NCI-H2171 (cell line): ENCODE measurements at regions not wholly inside any gene's neighbourhood (a gene's known extent, or its start where the extent isn't known, plus 50 kb on each side); places are given as distances from the start of the nearest gene placed in this dataset.
"Not testable (repeated sequence)": the region's sequence is repeated elsewhere in the genome, so short reads cannot be mapped to it uniquely, and the experiment has no call there.

Source experiments
- DNase-seq: peaks from one replicate; lab custom pipeline; 2025; lab: John Stamatoyannopoulos, UW

DNA sequence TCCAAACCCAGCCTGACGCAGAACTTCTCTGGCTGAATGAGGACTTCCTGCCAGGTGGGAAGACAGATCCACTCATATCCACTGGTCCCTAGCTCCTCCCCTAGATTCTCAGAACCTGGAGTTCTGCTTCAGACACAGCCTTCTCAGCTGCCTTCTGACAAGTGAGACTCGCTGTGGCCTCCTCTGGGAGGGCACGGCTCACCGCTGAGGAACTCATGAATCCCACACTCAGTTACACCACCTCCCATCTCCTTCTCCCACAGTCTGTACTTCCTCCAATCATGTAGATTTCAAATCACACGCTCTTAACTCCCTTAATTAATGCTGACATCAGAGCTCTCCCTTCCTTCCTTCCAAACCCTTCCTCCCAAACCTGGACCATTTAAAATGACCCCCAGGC, 86.4 kb upstream of the TMEM45B start:
- DNase-seq, result no peak

DNA sequence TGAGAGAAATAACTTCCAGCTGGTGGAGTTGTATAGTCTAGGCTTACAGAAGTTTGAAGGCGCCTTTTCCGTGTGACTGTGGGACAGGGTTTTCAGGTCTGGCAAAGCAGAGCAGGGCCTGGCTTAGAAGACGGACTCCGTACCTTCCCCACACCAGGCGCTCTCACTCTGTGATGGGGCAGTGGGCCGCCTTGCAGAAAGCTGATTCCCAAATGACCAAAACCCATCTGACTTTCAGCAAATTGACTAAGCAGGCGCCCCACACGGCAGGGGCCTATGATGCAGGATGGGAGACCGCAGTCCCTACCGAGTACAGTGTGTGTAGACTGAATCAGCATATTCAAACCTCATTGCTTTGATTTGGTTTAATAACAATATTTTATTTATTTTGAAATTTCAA, 85.8 kb upstream of the TMEM45B start:
- DNase-seq, result no peak

DNA sequence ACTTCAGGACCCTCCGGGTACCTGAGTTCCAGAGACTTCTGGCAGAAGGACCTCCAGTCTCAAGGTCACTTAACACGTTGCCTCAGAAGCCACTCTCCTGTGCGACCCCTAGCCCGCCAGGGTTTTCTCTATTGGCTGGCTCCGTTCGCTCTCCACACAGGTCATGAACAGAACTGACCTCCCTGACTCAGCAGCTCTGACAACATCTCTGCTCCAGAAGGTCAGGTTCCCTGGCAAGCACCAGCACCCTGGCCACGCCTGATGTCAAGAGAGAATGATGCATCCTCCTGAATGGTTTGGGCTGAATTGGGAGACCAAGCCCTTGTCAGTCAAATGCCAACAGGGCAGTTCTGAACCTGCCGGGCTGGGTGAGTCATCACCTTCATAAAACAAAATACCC, 84.3 kb upstream of the TMEM45B start:
- DNase-seq, result no peak

DNA sequence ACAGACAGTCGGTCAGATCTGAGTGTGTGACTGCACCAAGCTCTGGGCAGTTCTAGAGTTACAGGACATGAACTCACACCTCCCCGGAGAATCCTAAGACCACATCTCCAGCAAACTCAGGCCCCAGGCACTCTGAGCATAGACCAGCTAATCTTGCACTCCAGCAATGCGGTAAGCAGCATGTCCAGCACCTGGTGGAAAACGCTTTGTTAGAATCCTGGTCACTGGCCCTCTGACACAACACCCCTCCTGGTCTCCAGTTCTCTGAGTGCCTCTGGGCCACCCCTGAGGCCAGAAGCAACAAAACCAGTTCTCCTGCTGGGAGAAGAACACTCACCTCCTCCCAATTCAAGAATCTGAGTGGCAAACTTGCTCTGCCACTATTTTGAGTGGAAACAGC, 82.7 kb upstream of the TMEM45B start:
- no peak for DNase-seq

GRCh38 chr11:129733384-129733783, 82.3 kb upstream of the TMEM45B start:
- no peak for DNase-seq

DNA sequence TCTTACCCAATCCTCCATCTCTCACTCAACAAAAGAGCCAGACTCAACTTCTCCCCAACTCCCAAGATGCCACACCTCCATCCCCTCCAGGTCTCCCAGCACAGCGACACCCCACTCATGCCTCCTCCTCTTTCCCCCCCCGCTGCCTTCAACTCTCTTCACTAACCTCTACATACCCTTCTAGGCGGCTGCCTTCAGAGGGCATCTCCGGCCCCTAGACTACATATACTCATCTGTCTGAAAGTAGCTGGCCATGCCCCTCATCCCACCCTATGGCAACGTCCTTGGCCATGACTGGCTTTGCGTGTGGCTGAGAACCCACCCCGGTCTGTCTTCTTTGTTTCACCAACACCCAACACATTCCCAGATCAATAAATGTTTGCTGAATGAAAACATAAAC, 81.7 kb upstream of the TMEM45B start:
- no peak for DNase-seq

DNA sequence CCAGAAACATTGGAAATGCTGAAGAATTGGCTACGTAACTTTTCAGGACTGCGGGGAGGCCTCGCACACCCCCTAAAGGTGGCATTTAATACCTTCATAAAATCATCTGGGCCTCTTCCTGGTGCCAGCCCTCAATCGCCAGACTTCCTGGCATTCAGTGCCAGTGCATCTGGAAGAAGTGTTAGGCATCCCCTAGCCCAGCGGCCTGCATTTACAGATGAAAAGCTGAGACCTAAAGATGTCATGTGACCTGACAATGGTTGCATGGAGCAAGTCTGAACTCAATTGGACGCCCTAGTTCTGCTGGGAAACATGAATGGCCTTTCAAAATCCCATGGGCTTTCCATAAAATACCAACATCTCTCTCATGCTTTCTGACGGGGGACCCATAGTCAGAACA, 81.0 kb upstream of the TMEM45B start:
- DNase-seq, result no peak

- DNase-seq, result no peak
Measured at GRCh38 chr11:129737831-129738230, 77.8 kb upstream of the TMEM45B start.

DNA sequence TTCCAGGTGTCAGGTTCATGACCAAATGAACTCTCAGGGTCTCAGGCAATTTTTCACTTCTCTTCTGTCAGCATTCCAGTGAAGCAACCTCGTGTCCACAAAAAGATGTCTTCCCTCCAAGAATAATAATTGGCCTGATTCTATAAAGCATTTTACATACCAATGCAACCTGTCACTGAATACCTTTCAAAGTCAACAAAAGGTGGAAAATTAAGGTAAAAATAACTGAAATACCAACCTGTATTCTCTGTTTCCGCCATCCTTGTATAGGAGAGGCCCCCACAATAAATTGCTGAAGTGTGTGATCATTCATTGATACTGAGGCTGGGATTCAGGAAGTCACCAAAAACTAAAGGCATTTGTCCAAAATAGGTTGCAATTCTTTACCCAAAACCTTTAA, 77.4 kb upstream of the TMEM45B start:
- DNase-seq, result no peak

GRCh38 chr11:129739339-129739738, 76.3 kb upstream of the TMEM45B start:
- no peak for DNase-seq

GRCh38 chr11:129740125-129740719, 75.4 kb upstream of the TMEM45B start:
- DNase-seq, result no peak

DNA sequence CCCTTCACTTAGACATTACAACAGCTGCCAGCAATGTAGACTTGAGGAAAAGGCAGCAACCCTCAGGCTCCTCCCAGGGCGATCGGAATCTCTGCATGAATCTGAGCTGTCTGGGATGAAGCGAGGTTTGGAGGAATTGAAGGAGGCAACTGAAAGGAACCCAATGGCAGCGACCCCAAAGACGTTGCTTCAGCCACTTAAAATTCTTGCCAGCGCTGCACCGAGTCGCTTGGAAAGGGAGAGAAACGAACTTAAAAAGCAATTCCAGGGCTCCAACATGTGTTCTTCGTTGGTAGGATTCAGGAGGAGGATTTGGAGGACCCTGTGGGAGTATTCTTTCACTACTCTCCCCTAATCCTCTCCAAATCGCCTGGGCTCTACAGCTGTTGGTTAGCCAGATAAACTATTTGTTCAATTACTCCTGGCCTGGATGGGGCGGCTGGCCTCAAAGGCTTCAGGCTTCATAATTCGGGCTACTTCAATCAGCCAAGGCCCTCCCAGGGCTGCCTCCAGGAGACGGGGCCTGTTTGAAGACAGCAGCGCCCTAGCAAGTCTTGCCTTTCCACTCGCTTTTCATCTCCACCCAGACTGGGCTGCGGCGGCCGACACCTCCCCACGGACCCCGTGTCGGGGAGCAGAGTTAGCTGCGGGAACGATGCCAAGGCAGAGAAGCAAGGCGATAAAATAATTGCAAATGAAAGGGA, 72.4 kb upstream of the TMEM45B start:
- no peak for DNase-seq

- no peak for DNase-seq
Measured at GRCh38 chr11:129747071-129747470, 68.6 kb upstream of the TMEM45B start.

DNA sequence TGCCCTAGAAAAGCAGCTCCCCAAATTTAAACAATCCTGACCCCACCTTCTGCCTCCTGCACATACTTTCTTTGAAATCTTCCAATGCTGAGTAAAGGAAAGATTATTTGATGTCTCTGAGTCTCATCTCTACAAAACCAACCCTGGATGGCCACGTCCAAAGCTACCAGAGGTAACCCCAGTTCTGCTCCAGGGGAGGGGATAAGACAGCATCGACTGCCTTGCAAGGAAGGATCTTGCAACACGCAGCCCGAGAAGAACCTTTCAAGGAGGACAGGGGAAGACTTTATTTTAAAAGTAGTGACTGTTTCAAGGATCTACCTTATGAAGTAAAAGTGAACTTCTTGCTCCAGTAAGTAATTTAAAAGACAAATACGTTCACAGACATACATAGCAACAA, 66.5 kb upstream of the TMEM45B start:
- no peak for DNase-seq

DNA sequence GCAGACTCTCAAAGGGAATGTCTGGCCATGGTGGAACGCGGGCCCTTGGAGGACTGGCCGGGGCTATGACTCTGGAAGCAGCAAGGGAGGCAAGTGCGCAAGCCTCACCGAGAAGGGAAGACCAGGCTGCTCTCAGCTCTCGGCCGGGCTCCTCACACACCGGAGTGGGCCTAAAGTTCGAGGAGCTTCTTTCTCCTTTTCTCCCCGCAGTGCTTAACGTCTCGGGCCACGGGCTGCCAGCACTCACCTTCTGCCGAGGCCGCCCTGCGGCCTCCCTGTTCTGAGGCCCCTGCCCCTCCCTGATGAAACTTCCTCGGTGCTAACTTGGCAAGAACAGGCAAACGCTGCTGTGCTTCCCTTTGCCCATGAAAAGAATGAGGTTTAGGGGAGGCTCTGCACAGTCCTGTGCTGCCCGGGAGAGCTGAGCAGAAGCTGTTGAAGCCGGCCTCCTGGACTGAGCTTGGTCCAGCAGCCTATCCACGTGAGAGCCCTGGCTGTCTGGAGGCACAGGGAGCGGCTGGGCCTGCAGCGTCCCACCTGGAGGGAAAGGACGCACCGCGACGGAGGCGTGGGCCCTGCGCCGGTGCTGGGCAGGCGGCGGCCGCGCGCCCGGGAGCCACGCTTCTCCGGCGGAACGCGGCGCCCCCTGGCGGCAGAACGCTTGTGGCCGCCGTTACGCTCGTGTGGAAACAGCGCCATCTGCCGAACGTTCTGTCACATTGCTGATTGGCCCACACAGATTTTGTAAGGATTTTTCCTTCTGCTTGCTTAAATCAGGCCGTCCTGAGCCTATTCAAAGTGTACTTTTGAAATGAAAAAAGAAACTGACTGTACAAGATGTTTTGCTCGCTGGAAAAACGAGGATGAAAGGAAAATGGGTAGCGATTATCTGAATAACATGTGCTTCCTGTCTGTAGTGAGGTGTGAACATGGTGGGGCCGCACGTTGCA, 65.0 kb upstream of the TMEM45B start:
- DNase-seq, result peak; percentile 35

DNA sequence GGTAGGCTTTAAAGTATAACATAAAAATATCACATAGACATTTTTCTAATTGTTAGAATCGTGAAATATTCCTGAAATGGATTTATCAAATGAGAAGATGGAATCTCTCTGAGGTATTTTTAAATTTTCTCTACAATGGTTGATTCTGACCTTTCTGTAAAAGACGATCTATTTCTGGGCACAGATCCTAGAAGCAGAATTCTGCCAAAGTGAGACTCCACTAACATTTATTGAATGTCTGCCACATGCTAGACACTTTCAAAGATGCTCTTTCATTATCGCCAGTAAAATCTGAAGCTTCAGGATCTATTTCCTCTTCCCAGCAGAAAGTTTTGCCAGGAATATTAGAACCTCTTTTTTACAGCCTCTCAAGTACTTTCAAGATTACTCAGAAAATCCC, 64.1 kb upstream of the TMEM45B start:
- no peak for DNase-seq

DNA sequence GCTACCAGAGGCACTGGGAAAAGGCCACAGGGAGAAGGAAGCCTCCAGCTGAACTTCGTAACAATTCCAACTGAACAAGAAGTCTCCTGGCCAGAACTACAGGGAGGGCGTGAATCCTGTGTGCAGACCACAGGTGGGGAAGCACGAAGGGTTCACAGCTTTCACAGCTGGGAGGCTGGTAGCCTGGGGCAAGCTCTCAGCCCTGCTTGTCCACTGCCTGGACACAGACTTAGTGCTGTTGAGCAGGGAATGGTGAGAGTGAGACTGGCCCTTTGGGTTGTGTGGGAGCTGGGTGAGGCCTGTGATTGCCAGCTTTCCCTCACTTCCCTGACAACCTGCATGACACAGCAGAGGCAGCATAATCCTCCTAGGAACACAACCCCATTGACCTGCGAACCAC, 52.1 kb upstream of the TMEM45B start:
- DNase-seq, result not testable (repeated sequence)

DNA sequence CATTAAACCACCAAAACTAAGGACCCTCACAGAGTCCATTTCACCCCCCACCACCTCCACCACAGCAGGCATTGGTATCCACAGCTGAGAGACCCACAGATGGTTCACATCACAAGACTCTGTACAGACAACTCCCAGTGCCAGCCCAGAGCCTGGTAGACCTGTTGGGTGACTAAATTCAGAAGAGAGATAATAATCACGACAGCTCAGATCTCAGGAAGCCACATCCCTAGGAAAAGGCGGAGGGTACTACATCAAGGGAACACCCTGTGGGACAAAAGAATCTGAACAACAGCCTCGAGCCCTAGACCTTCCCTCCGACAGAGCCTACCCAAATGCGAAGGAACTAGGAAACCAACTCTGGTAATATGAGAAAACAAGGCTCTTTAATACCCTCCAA, 51.4 kb upstream of the TMEM45B start:
- not testable (repeated sequence) for DNase-seq
